ENCODE measurements at regions not wholly inside any gene's neighbourhood (a gene's known extent, or its start where the extent isn't known, plus 50 kb on each side); places are given as distances from the start of the nearest gene placed in this dataset.

DNA sequence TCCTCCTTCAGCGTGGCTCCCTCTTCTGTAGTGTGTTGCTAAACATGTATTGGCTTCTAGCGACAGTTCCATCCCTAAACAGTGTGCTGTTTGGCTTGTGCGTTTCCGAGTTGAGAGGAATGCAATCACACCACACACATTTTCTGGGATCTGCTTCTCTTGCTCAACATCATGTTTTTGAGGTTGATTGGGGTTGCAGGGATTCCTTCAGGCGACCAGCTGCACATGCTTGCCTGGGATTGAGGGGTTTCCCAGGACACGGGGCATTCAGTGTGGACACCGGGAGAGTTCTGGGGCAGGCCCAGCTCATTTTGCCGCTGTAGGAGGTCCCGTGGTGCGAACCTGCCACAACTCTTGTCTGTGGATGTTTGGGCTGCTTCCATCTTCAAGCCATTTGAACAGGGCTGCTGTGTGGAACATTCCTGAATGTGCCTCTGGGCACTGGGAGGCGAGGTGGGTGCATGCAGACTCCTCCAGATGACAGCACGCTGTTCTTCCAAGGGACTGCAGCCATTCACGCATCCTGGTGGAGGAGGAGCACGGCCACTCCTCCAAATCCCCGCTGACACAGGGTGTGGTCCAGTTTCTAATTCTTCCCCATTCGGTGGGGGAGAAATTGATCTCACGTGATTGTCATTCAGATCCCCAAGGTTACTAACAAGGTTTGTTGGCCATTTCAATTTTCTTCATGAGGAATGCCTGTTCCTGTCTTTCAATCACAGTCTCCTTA is 82.8 kb downstream of the PLXNA1 start:
- H2BK15ac ChIP-seq (ENCODE audit: low read depth, low read length): no peak overlapping the region
- no peaks in the 10 kb centered on the region for H3K27me3 ChIP-seq (ENCODE audit: insufficient read depth, low read length)
- Mint-ChIP-seq H3K27me3 (ENCODE audit: low read depth) (no peaks in the 10 kb centered on the region; the same call in 1 of the 2 replicates), H3K9me3 (no peaks in the 10 kb centered on the region), H3K4me3 (no peak overlapping the region), H3K4me1 (peaks cover 9 to 16% of the 10 kb centered on the region in 2 experiments), H3K27ac (peak overlapping the region in 1 of 3 experiments; percentile 84; a peak in 1 of 7 replicates), H3K36me3 (ENCODE audit: insufficient read depth in 1 of 3, low read depth in 3 of 3) (no peaks in the 10 kb centered on the region)
- TF ChIP-seq, protein P1, sequence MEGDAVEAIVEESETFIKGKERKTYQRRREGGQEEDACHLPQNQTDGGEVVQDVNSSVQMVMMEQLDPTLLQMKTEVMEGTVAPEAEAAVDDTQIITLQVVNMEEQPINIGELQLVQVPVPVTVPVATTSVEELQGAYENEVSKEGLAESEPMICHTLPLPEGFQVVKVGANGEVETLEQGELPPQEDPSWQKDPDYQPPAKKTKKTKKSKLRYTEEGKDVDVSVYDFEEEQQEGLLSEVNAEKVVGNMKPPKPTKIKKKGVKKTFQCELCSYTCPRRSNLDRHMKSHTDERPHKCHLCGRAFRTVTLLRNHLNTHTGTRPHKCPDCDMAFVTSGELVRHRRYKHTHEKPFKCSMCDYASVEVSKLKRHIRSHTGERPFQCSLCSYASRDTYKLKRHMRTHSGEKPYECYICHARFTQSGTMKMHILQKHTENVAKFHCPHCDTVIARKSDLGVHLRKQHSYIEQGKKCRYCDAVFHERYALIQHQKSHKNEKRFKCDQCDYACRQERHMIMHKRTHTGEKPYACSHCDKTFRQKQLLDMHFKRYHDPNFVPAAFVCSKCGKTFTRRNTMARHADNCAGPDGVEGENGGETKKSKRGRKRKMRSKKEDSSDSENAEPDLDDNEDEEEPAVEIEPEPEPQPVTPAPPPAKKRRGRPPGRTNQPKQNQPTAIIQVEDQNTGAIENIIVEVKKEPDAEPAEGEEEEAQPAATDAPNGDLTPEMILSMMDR (conservative IDR thresholded peaks at IDR 0.05): no peak
- H3K9ac ChIP-seq (ENCODE audit: extremely low read depth, insufficient read length, low read length): no peak overlapping the region
- H3K79me1 ChIP-seq (ENCODE audit: insufficient read depth, low read depth, low read length, poor library complexity, severe bottlenecking): no peaks in the 10 kb centered on the region
- H4K91ac ChIP-seq (ENCODE audit: insufficient read length, low read depth, low read length): no peak overlapping the region
- no peaks in the 10 kb centered on the region for H3K79me2 ChIP-seq (ENCODE audit: insufficient read depth, low read length)
- H3K23me2 ChIP-seq (ENCODE audit: insufficient read length, low read depth, low read length, poor library complexity, severe bottlenecking): no peaks in the 10 kb centered on the region
- H3K4me2 ChIP-seq (ENCODE audit: insufficient read depth, insufficient read length, low read length): no peak overlapping the region
- H4K8ac ChIP-seq (replicated peaks; ENCODE audit: insufficient read length, low read depth, low read length): no peak overlapping the region
- H3K23ac ChIP-seq (ENCODE audit: insufficient read length, low read depth, low read length): no peak overlapping the region
- H2AFZ ChIP-seq (ENCODE audit: low read length): no peak overlapping the region
- no peaks in the 10 kb centered on the region for H3K4me1 ChIP-seq (ENCODE audit: insufficient read depth, low read length)
- no CpG with 5 or more reads among the region's 17 CpGs for WGBS (ENCODE audit: extremely low coverage, insufficient read length, low lambda C conversion rate)
- H3K56ac ChIP-seq (ENCODE audit: insufficient read length, low read depth, low read length): no peak overlapping the region
- no peak overlapping the region for H2BK12ac ChIP-seq (ENCODE audit: insufficient read length, low read depth, low read length)
- no peak overlapping the region for H2AK5ac ChIP-seq (ENCODE audit: insufficient read length, low read length)
- DNase-seq: no peak
- H4K5ac ChIP-seq (ENCODE audit: insufficient read length, low read depth, low read length): no peak overlapping the region
- H3T11ph ChIP-seq (ENCODE audit: low read length): no peak overlapping the region
- H4K20me1 ChIP-seq (ENCODE audit: control insufficient read depth, insufficient read depth, insufficient read length): no peaks in the 10 kb centered on the region
- H3K9me3 ChIP-seq (ENCODE audit: control insufficient read depth, low read depth, low read length): no peaks in the 10 kb centered on the region
- H3K18ac ChIP-seq (ENCODE audit: insufficient read length, low read depth, low read length): no peak overlapping the region
- H2BK120ac ChIP-seq (ENCODE audit: low read depth, low read length, poor library complexity, severe bottlenecking): no peak overlapping the region
- no peak overlapping the region for H2BK5ac ChIP-seq (ENCODE audit: insufficient read length, low read length)
- no peak overlapping the region; the same call in 1 of the 2 replicates for H3K14ac ChIP-seq (ENCODE audit: insufficient read depth, low read length)
- H3K27ac ChIP-seq (ENCODE audit: insufficient read length, low read depth, low read length): no peak overlapping the region
- no peak overlapping the region for H3K4ac ChIP-seq (ENCODE audit: low read depth, low read length)
- H2BK20ac ChIP-seq (ENCODE audit: low read depth, low read length, poor library complexity, severe bottlenecking): no peak overlapping the region

All from H9 (cell line).